ENCODE measurements at regions not wholly inside any gene's neighbourhood (a gene's known extent, or its start where the extent isn't known, plus 50 kb on each side); places are given as distances from the start of the nearest gene placed in this dataset.

DNA sequence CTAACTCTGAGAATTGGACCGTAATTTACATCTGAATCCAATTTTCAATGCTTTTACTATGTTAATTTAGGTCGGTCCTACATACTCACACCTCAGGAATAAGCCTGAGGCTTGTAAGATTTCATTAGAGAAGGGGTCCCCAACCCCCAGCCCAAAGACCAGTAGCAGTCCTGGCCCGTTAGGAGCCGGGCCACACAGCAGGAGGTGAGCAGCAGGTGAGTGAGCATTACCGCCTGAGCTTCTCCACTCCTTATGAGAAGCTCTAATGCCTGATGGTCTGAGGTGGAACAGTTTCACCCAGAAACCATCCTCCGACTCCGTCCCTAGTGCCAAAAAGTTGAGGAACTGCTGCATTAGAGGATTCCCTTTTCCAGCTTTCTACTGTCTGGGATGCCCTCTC, 757.3 kb downstream of the SI start:
- no peaks in the 10 kb centered on the region for H4K20me1 ChIP-seq (ENCODE audit: insufficient read depth, low read length)
- H3K9me3 Mint-ChIP-seq: no peaks in the 10 kb centered on the region
- H3K27ac ChIP-seq (ENCODE audit: low read depth in 1 of 2, low read length in 2 of 2): no peak overlapping the region
- H3K4me3 Mint-ChIP-seq: no peak overlapping the region
- no peak overlapping the region for H3K4me3 ChIP-seq (replicated peaks in 1 of 3; ENCODE audit: low read depth in 2 of 3, low read length in 3 of 3)
- H3K9ac ChIP-seq (ENCODE audit: insufficient read depth, low read length, poor library complexity, severe bottlenecking): no peak overlapping the region
- no peaks in the 10 kb centered on the region for H3K27me3 Mint-ChIP-seq (ENCODE audit: low read depth in 3 of 3)
- WGBS (ENCODE audit: insufficient coverage): 74% methylated on average over 3 of the region's 7 CpGs
- H3K4me2 ChIP-seq (replicated peaks; ENCODE audit: extremely low read depth, low read length, poor library complexity, severe bottlenecking): no peak overlapping the region
- H3K4me1 ChIP-seq (ENCODE audit: control insufficient read depth in 1 of 2, insufficient read depth in 2 of 2, low read length in 2 of 2): no peaks in the 10 kb centered on the region
- H3K36me3 ChIP-seq (replicated peaks in 1 of 2; ENCODE audit: control insufficient read depth in 1 of 2, insufficient read depth in 2 of 2, low read length in 2 of 2): no peaks in the 10 kb centered on the region
- no peak overlapping the region for H3K27ac Mint-ChIP-seq
- H2AFZ ChIP-seq (ENCODE audit: insufficient read depth, low read depth, low read length, poor library complexity, severe bottlenecking): no peak overlapping the region
- H3K27me3 ChIP-seq (ENCODE audit: control insufficient read depth in 2 of 2, insufficient read depth in 2 of 2, low read length in 2 of 2): no peaks in the 10 kb centered on the region
- DNase-seq: no peak
- intact Hi-C loops (cut with micrococcal nuclease): no loop called here
- no peaks in the 10 kb centered on the region for H3K9me3 ChIP-seq (replicated peaks in 1 of 2; ENCODE audit: control insufficient read depth in 1 of 2, insufficient read depth in 1 of 2, low read length in 2 of 2)
- no peaks in the 10 kb centered on the region for H3K4me1 Mint-ChIP-seq
- H3K79me2 ChIP-seq (ENCODE audit: insufficient read depth, low read length): no peaks in the 10 kb centered on the region
- TF ChIP-seq, protein P1, sequence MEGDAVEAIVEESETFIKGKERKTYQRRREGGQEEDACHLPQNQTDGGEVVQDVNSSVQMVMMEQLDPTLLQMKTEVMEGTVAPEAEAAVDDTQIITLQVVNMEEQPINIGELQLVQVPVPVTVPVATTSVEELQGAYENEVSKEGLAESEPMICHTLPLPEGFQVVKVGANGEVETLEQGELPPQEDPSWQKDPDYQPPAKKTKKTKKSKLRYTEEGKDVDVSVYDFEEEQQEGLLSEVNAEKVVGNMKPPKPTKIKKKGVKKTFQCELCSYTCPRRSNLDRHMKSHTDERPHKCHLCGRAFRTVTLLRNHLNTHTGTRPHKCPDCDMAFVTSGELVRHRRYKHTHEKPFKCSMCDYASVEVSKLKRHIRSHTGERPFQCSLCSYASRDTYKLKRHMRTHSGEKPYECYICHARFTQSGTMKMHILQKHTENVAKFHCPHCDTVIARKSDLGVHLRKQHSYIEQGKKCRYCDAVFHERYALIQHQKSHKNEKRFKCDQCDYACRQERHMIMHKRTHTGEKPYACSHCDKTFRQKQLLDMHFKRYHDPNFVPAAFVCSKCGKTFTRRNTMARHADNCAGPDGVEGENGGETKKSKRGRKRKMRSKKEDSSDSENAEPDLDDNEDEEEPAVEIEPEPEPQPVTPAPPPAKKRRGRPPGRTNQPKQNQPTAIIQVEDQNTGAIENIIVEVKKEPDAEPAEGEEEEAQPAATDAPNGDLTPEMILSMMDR (IDR thresholded peaks at IDR 0.05): no peak
- no peaks in the 10 kb centered on the region for H3K36me3 Mint-ChIP-seq

DNA sequence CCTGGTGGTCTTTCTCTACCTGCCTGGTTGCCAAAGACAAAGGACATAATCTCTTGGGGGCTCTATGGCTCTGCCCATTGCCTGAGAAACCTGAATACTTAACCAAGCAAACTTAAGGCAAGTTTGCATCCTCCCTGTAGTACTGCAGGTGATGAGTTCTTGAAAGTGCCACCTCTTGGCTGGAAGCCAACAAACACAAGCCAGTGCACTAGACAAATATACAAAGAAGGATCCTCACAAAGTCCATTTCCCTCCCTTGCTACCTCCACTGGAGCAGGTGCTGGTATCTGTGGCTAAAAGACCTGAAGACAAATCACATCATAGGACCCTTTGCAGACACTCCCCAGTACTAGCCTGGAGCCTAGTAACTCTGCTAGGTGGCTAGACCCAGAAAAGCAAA, 772.3 kb downstream of the SI start:
- Histone ChIP-seq H3K27me3 (ENCODE audit: control insufficient read depth in 2 of 2, insufficient read depth in 2 of 2, low read length in 2 of 2) (no peaks in the 10 kb centered on the region), H2AFZ (ENCODE audit: insufficient read depth, low read depth, low read length, poor library complexity, severe bottlenecking) (no peak overlapping the region), H3K4me3 (replicated peaks in 1 of 3; ENCODE audit: low read depth in 2 of 3, low read length in 3 of 3) (no peak overlapping the region), H3K27ac (ENCODE audit: low read depth in 1 of 2, low read length in 2 of 2) (no peak overlapping the region), H3K36me3 (replicated peaks in 1 of 2; ENCODE audit: control insufficient read depth in 1 of 2, insufficient read depth in 2 of 2, low read length in 2 of 2) (no peaks in the 10 kb centered on the region), H4K20me1 (ENCODE audit: insufficient read depth, low read length) (no peaks in the 10 kb centered on the region), H3K4me1 (ENCODE audit: control insufficient read depth in 1 of 2, insufficient read depth in 2 of 2, low read length in 2 of 2) (no peaks in the 10 kb centered on the region), H3K4me2 (replicated peaks; ENCODE audit: extremely low read depth, low read length, poor library complexity, severe bottlenecking) (no peak overlapping the region), H3K9ac (ENCODE audit: insufficient read depth, low read length, poor library complexity, severe bottlenecking) (no peak overlapping the region), H3K9me3 (replicated peaks in 1 of 2; ENCODE audit: control insufficient read depth in 1 of 2, insufficient read depth in 1 of 2, low read length in 2 of 2) (peaks cover 20 to 21% of the 10 kb centered on the region in 2 donors), H3K79me2 (ENCODE audit: insufficient read depth, low read length) (no peaks in the 10 kb centered on the region)
- H3K9me3 Mint-ChIP-seq: peaks cover 0 to 10% (median 8%) of the 10 kb centered on the region in 7 donors
- peaks cover 0 to 3% (median 0%) of the 10 kb centered on the region in 3 donors for H3K27me3 Mint-ChIP-seq (ENCODE audit: low read depth in 3 of 3)
- TF ChIP-seq, protein P1 (IDR thresholded peaks at IDR 0.05): no peak
- no peak for DNase-seq
- no peak overlapping the region for H3K4me3 Mint-ChIP-seq
- H3K36me3 Mint-ChIP-seq: no peaks in the 10 kb centered on the region
- intact Hi-C loops (cut with micrococcal nuclease): no loop called here
- no peak overlapping the region for H3K27ac Mint-ChIP-seq
- no peaks in the 10 kb centered on the region for H3K4me1 Mint-ChIP-seq

Data from CD14-positive monocyte (primary cell).